Hepatocyte (in vitro differentiated cells): ENCODE measurements at regions not wholly inside any gene's neighbourhood (a gene's known extent, or its start where the extent isn't known, plus 50 kb on each side); places are given as distances from the start of the nearest gene placed in this dataset.
A peak's percentile ranks its signal among the peaks of the same experiment; 100 is the strongest.

Experiments used
- DNase-seq: peaks from one replicate; pipeline ENCODE4 v3.0.0-alpha.2; 2016; ENCODE audit warnings: low spot score
- H2AFZ ChIP-seq: fragments of 200-600 bp; sonication (generic); 2 replicates; pipeline ENCODE4 v1.6.0; 2016; ENCODE audit warnings: antibody characterized with exemption, mild to moderate bottlenecking
- H3K27ac ChIP-seq: fragments of 200-600 bp; sonication (generic); 2 replicates; pipeline ENCODE4 v1.5.1; 2016; ENCODE audit warnings: mild to moderate bottlenecking
- H3K27me3 ChIP-seq: fragments of 200-600 bp; sonication (generic); 2 replicates; pipeline ENCODE4 v1.6.1; 2016
- H3K36me3 ChIP-seq: fragments of 200-600 bp; sonication (generic); replicated peaks from 2 replicates; pipeline ENCODE4 v1.5.1; 2016; ENCODE audit warnings: low read depth; ENCODE audit not compliant: insufficient read depth
- H3K4me1 ChIP-seq: fragments of 200-600 bp; sonication (generic); 2 replicates; pipeline ENCODE4 v1.5.1; 2016; ENCODE audit warnings: mild to moderate bottlenecking, moderate library complexity; ENCODE audit not compliant: insufficient read depth
- H3K4me2 ChIP-seq: fragments of 200-600 bp; sonication (generic); 2 replicates; pipeline ENCODE4 v1.6.0; 2016
- H3K4me3 ChIP-seq: fragments of 200-600 bp; sonication (generic); 2 replicates; pipeline ENCODE4 v1.5.1; 2016; ENCODE audit warnings: mild to moderate bottlenecking
- H3K79me2 ChIP-seq: fragments of 200-600 bp; sonication (generic); 2 replicates; pipeline ENCODE4 v1.6.0; 2017; ENCODE audit warnings: mild to moderate bottlenecking
- H3K9me2 ChIP-seq: fragments of 200-600 bp; sonication (generic); replicated peaks from 2 replicates; pipeline ENCODE4 v1.6.0; 2017; ENCODE audit warnings: mild to moderate bottlenecking; ENCODE audit not compliant: insufficient read depth
- H3K9me3 ChIP-seq: fragments of 200-600 bp; sonication (generic); 2 replicates; pipeline ENCODE4 v1.5.1; 2016; ENCODE audit warnings: low read depth, mild to moderate bottlenecking
- H4K20me1 ChIP-seq: fragments of 200-600 bp; sonication (generic); 2 replicates; pipeline ENCODE4 v1.6.0; 2016; ENCODE audit warnings: mild to moderate bottlenecking; ENCODE audit not compliant: insufficient read depth, poor library complexity, severe bottlenecking
- EZH2 ChIP-seq: fragments of 200-600 bp; sonication (generic); IDR thresholded peaks from 2 replicates; pipeline ENCODE4 v1.6.1; 2016; ENCODE audit warnings: antibody characterized with exemption, mild to moderate bottlenecking, borderline replicate concordance
- EZH2phosphoT487 ChIP-seq: fragments of 200-600 bp; sonication (generic); IDR thresholded peaks from one replicate; pipeline ENCODE4 v1.6.1; 2018; ENCODE audit warnings: antibody characterized with exemption, mild to moderate bottlenecking, low read depth, moderate library complexity; ENCODE audit not compliant: unreplicated experiment, severe bottlenecking
- WGBS: methylation state at CpG from one replicate; pipeline ENCODE4 v1.1.6; 2016; ENCODE audit warnings: low lambda C conversion rate; ENCODE audit errors: missing lambda C conversion rate; 5-methylcytosine and 5-hydroxymethylcytosine counted together
- TF ChIP-seq, protein P1 (sequence below): fragments of 200-600 bp; sonication (generic); IDR thresholded peaks from 2 replicates; pipeline ENCODE4 v1.5.1; 2016; ENCODE audit warnings: antibody characterized with exemption, mild to moderate bottlenecking; ENCODE audit not compliant: poor library complexity

GRCh38 chr2:39913648-39914461, 134.8 kb upstream of the THUMPD2 start:
- no peak overlapping the region for H3K4me3 ChIP-seq
- no peaks in the 10 kb centered on the region for H3K9me2 ChIP-seq
- no peaks in the 10 kb centered on the region for H3K9me3 ChIP-seq
- no peaks in the 10 kb centered on the region for H3K4me1 ChIP-seq
- TF ChIP-seq EZH2phosphoT487 (no peak), EZH2 (no peak)
- TF ChIP-seq, protein P1, sequence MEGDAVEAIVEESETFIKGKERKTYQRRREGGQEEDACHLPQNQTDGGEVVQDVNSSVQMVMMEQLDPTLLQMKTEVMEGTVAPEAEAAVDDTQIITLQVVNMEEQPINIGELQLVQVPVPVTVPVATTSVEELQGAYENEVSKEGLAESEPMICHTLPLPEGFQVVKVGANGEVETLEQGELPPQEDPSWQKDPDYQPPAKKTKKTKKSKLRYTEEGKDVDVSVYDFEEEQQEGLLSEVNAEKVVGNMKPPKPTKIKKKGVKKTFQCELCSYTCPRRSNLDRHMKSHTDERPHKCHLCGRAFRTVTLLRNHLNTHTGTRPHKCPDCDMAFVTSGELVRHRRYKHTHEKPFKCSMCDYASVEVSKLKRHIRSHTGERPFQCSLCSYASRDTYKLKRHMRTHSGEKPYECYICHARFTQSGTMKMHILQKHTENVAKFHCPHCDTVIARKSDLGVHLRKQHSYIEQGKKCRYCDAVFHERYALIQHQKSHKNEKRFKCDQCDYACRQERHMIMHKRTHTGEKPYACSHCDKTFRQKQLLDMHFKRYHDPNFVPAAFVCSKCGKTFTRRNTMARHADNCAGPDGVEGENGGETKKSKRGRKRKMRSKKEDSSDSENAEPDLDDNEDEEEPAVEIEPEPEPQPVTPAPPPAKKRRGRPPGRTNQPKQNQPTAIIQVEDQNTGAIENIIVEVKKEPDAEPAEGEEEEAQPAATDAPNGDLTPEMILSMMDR = peak; percentile 89
- no peaks in the 10 kb centered on the region for H3K79me2 ChIP-seq
- no peak overlapping the region for H2AFZ ChIP-seq
- DNase-seq = peak; percentile 69
- H4K20me1 ChIP-seq = no peaks in the 10 kb centered on the region
- 22% methylated on average over 5 of the region's 5 CpGs for WGBS
- no peak overlapping the region for H3K4me2 ChIP-seq
- no peaks in the 10 kb centered on the region for H3K36me3 ChIP-seq
- H3K27ac ChIP-seq = no peak overlapping the region
- no peaks in the 10 kb centered on the region for H3K27me3 ChIP-seq

GRCh38 chr2:39902103-39902502, 123.0 kb upstream of the THUMPD2 start:
- DNase-seq = no peak
- Histone ChIP-seq H3K27me3 (peaks cover 9% of the 10 kb centered on the region), H2AFZ (no peak overlapping the region), H4K20me1 (no peaks in the 10 kb centered on the region), H3K36me3 (no peaks in the 10 kb centered on the region), H3K4me2 (no peak overlapping the region), H3K9me2 (no peaks in the 10 kb centered on the region), H3K4me1 (no peaks in the 10 kb centered on the region), H3K4me3 (no peak overlapping the region), H3K9me3 (no peaks in the 10 kb centered on the region), H3K79me2 (no peaks in the 10 kb centered on the region), H3K27ac (no peak overlapping the region)
- TF ChIP-seq EZH2phosphoT487 (no peak), EZH2 (no peak)
- TF ChIP-seq, protein P1 = no peak

GRCh38 chr2:39898934-39899333, 119.9 kb upstream of the THUMPD2 start:
- H3K4me1 ChIP-seq = no peaks in the 10 kb centered on the region
- no peak overlapping the region for H3K27ac ChIP-seq
- no peaks in the 10 kb centered on the region for H3K27me3 ChIP-seq
- no peaks in the 10 kb centered on the region for H3K9me2 ChIP-seq
- TF ChIP-seq, protein P1 = no peak
- TF ChIP-seq EZH2 (no peak), EZH2phosphoT487 (no peak)
- no peak overlapping the region for H3K4me2 ChIP-seq
- WGBS = 96% methylated on average over 3 of the region's 3 CpGs
- H3K36me3 ChIP-seq = no peaks in the 10 kb centered on the region
- H3K79me2 ChIP-seq = no peaks in the 10 kb centered on the region
- H3K4me3 ChIP-seq = no peak overlapping the region
- H3K9me3 ChIP-seq = no peaks in the 10 kb centered on the region
- no peak for DNase-seq
- no peak overlapping the region for H2AFZ ChIP-seq
- H4K20me1 ChIP-seq = no peaks in the 10 kb centered on the region

- no peaks in the 10 kb centered on the region for H3K27me3 ChIP-seq
- H3K4me2 ChIP-seq = no peak overlapping the region
- no peaks in the 10 kb centered on the region for H3K9me3 ChIP-seq
- no peaks in the 10 kb centered on the region for H4K20me1 ChIP-seq
- no peak for DNase-seq
- no peak overlapping the region for H3K27ac ChIP-seq
- no peak overlapping the region for H3K4me3 ChIP-seq
- H3K79me2 ChIP-seq = no peaks in the 10 kb centered on the region
- H3K4me1 ChIP-seq = no peaks in the 10 kb centered on the region
- TF ChIP-seq, protein P1 = no peak
- TF ChIP-seq EZH2 (no peak), EZH2phosphoT487 (no peak)
- 84% methylated on average over 5 of the region's 5 CpGs for WGBS
- no peaks in the 10 kb centered on the region for H3K9me2 ChIP-seq
- H2AFZ ChIP-seq = no peak overlapping the region
- no peaks in the 10 kb centered on the region for H3K36me3 ChIP-seq
These were observed 118.2 kb upstream of the THUMPD2 start for GRCh38 chr2:39897273-39897672.
